Stomach smooth muscle (tissue), 2 donors: ENCODE measurements at regions not wholly inside any gene's neighbourhood (a gene's known extent, or its start where the extent isn't known, plus 50 kb on each side); places are given as distances from the start of the nearest gene placed in this dataset.

Experiments
- H3K27ac ChIP-seq: one replicate; pipeline ENCODE4 v1.7.0; 2013; ENCODE audit warnings: mild to moderate bottlenecking, low read length, inconsistent platforms
- H3K27me3 ChIP-seq, 2 donors: one replicate each; pipeline ENCODE4 v1.7.0; 2013; ENCODE audit warnings: low read length in 2 of 2; ENCODE audit not compliant: insufficient read depth in 2 of 2, control insufficient read depth in 1 of 2
- H3K36me3 ChIP-seq, 2 donors: one replicate each; pipeline ENCODE4 v1.7.0; 2013; ENCODE audit warnings: low read length in 2 of 2; ENCODE audit not compliant: control insufficient read depth in 2 of 2, insufficient read depth in 2 of 2
- H3K4me1 ChIP-seq: one replicate; pipeline ENCODE4 v1.7.0; 2013; ENCODE audit warnings: low read length; ENCODE audit not compliant: control insufficient read depth, insufficient read depth
- H3K4me3 ChIP-seq, 2 donors: one replicate each; pipeline ENCODE4 v1.7.0; 2013; ENCODE audit warnings: low read length in 2 of 2
- H3K9ac ChIP-seq, 2 donors: one replicate each; pipeline ENCODE4 v1.7.0; 2013; ENCODE audit warnings: low read length in 2 of 2, mild to moderate bottlenecking in 1 of 2
- H3K9me3 ChIP-seq, 2 donors: one replicate each; pipeline ENCODE4 v1.7.0; 2013; ENCODE audit warnings: low read length in 2 of 2; ENCODE audit not compliant: control insufficient read depth in 2 of 2
- donor health status: healthy.
- donor health status: Pancreatic carcinoma.

DNA sequence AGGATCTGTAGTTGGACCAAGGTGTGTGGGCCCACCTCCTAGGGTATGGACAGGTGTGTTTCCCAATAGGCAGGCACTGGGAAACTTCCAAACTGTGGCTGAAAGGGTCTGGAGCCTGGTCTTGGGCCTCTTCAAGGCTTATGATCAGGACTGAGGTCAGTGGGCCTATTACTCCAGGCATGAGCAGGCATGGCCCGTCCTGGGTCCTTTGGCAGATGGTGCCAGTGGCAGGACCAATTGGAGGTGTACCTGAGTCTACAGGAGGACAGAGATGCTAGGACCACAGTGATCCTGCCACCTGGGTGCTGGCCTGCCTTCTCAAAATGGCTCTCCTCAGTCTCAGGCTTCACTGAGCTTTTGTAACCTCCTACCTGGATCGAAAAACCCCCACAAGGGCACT, 95.4 kb downstream of the RAB18 start:
- no peak overlapping the region for H3K27ac ChIP-seq
- H3K27me3 ChIP-seq: no peaks in the 10 kb centered on the region
- no peaks in the 10 kb centered on the region for H3K36me3 ChIP-seq
- H3K4me3 ChIP-seq: no peak overlapping the region
- H3K9ac ChIP-seq: no peak overlapping the region
- H3K4me1 ChIP-seq: peaks cover 13% of the 10 kb centered on the region
- no peaks in the 10 kb centered on the region for H3K9me3 ChIP-seq

DNA sequence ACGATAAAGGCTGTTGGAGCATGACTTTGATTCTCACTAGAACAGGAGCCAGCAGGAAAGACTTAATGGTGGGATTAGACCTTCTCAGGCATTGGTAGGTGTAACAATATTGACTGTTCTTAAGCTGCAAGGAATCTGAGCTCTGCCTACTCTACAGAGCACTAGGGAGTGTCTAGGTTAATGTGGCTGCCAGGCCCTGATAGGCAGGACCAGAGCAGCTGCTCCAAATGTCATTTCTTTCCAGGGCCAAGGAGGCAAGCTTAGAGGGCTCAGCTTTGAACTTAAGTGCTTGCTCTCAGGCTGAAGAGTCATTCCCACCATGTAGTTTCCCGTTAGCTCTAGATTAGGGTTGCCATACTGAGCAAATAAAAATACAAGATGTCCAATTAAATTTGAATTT, 96.8 kb downstream of the RAB18 start:
- H3K27ac ChIP-seq: no peak overlapping the region
- H3K9ac ChIP-seq: no peak overlapping the region
- H3K4me3 ChIP-seq: no peak overlapping the region

DNA sequence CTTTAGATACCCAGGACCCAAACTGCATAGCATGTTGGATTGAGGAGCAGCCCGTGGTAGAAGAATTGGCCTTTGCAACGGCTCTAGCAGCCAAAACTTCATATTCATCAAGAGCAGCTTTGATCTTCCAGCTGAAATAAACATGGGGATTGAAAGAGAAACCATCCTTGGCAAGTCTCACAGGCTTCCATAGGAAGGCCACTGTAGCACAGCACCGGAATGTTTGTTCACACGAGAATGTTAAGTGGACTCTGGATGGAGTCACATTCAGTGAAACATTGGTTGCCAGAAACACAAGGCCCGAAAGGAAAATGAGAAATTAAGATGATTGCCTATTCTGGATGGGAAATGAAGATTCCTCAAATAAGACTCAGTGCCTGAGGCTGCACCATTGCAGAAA, 97.4 kb downstream of the RAB18 start:
- no peaks in the 10 kb centered on the region for H3K27me3 ChIP-seq
- no peaks in the 10 kb centered on the region for H3K36me3 ChIP-seq
- H3K4me3 ChIP-seq: peak overlapping the region; percentile 34 to 57
- peak overlapping the region in 1 of 2 donors; percentile 30 for H3K9ac ChIP-seq
- no peaks in the 10 kb centered on the region for H3K9me3 ChIP-seq
- H3K27ac ChIP-seq: peak overlapping the region; percentile 56
- H3K4me1 ChIP-seq: peaks cover 13% of the 10 kb centered on the region

More for the DNA sequence above, 96.8 kb downstream of the RAB18 start:
- no peaks in the 10 kb centered on the region for H3K27me3 ChIP-seq
- H3K4me1 ChIP-seq: peaks cover 13% of the 10 kb centered on the region
- no peaks in the 10 kb centered on the region for H3K9me3 ChIP-seq
- H3K36me3 ChIP-seq: no peaks in the 10 kb centered on the region

DNA sequence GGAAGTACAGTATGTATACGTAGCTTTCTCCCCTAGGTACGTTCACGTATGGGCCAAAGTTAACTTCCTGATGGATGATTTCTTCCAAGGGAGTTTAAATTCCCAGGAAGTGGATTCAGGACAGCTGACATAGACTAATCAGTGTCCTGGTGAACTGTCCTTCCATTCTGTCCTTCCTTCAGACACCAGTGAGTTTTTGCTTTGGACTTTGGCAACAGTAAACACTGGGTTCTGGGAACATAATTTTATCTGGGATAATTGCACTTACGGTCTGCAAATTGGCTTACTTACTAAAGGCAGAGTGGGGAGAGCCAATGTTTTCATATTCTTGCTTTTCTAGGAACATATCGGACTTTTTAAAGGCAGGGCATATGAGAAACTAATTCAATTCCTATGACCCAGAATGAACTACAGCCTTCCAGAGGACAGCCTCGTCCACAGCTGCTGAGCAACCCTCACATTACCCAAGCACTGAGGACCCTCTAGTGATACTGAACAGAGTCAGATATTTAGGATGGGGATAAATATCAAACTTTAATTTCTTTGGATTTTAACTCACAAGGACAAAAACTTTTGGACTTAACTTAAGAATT, 97.9 kb downstream of the RAB18 start:
- H3K4me1 ChIP-seq: peaks cover 13% of the 10 kb centered on the region
- peak overlapping the region; percentile 34 to 57 for H3K4me3 ChIP-seq
- peak overlapping the region in 1 of 2 donors; percentile 30 for H3K9ac ChIP-seq
- no peaks in the 10 kb centered on the region for H3K9me3 ChIP-seq
- H3K27me3 ChIP-seq: no peaks in the 10 kb centered on the region
- H3K36me3 ChIP-seq: no peaks in the 10 kb centered on the region
- peak overlapping the region; percentile 56 for H3K27ac ChIP-seq

DNA sequence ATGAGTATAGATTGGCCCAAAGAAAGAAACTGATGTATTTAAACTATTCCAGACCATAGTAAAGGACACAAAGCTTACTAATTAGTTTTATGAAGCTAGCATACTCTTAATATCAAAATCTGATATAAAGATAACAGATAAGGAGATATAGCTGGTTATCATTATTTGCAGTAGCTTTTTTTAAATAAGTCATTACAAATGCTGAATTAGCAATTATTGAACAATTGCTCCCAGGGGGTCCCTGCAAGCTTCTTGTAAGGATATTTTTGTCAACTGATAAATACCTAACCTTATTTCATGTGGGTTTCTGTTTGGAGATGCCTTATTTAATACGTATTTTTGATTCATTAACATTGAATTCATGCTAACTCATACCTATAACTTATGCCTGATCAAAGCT, 99.0 kb downstream of the RAB18 start:
- Histone ChIP-seq H3K4me1 (peaks cover 13% of the 10 kb centered on the region), H3K27ac (no peak overlapping the region), H3K27me3 (no peaks in the 10 kb centered on the region), H3K9me3 (no peaks in the 10 kb centered on the region), H3K36me3 (no peaks in the 10 kb centered on the region), H3K4me3 (no peak overlapping the region), H3K9ac (no peak overlapping the region)

DNA sequence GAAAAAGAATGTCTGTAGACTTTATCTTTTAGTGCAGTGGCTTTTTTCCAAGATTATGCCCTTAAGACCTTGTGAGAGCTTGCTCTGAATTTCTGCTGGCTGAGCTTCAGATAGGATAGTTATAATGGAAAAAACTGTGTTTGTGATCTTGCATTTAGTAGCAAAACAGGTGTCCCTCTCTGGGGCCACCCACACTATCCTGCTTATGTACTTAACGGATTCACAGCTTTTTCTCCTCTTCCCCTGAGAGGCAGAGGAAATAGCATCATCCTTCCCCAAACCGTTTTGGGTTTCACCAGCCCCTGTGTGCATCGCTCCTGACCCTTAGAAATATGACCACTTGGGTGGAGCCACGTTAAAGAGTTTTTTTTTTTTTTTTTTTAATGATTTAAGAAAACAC, 101.2 kb downstream of the RAB18 start:
- Histone ChIP-seq H3K36me3 (no peaks in the 10 kb centered on the region), H3K4me3 (no peak overlapping the region), H3K27ac (no peak overlapping the region), H3K9ac (no peak overlapping the region), H3K4me1 (peaks cover 13% of the 10 kb centered on the region), H3K9me3 (no peaks in the 10 kb centered on the region), H3K27me3 (no peaks in the 10 kb centered on the region)

DNA sequence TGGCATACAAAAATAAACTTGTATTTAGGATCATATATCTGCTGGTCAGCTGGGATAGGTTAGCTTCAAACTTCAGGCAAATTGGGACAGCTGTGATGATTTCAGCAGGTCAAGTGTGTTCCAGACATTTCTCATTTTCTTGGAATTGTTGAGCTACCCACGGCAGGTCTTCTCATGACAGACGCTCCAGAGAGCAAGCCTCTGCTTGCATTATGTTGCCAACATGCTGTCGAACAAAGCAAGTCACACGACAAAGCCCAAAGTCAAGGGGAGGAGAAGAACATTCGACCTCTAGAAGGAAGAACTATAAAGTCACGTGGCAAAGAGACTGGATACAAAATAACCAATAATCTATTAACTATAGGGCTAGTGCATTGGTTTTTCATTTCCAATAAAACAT, 103.5 kb downstream of the RAB18 start:
- Histone ChIP-seq H3K27me3 (no peaks in the 10 kb centered on the region), H3K4me3 (no peak overlapping the region), H3K36me3 (no peaks in the 10 kb centered on the region), H3K4me1 (no peaks in the 10 kb centered on the region), H3K9ac (no peak overlapping the region), H3K27ac (no peak overlapping the region), H3K9me3 (no peaks in the 10 kb centered on the region)

DNA sequence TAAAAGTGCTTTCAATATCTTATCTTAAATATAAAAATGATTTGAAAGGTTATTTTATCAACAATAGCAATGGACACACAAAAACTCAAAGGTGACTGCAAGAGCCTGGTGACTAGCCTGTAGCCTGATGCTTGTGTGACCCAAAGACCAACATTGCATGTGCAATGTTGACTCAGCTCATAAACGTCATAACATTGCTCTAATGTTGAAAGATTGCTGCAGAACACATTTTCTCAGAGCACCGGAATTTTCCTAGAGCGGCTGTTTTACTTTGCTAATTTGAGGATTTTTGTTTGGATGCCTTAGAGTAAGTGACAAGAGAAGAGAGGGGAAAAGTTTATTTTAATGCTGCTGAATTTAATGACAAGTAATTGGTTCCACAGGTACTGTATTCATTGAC, 107.1 kb downstream of the RAB18 start:
- Histone ChIP-seq H3K9ac (no peak overlapping the region), H3K27ac (no peak overlapping the region), H3K27me3 (no peaks in the 10 kb centered on the region), H3K4me3 (no peak overlapping the region), H3K9me3 (no peaks in the 10 kb centered on the region), H3K36me3 (no peaks in the 10 kb centered on the region), H3K4me1 (no peaks in the 10 kb centered on the region)

DNA sequence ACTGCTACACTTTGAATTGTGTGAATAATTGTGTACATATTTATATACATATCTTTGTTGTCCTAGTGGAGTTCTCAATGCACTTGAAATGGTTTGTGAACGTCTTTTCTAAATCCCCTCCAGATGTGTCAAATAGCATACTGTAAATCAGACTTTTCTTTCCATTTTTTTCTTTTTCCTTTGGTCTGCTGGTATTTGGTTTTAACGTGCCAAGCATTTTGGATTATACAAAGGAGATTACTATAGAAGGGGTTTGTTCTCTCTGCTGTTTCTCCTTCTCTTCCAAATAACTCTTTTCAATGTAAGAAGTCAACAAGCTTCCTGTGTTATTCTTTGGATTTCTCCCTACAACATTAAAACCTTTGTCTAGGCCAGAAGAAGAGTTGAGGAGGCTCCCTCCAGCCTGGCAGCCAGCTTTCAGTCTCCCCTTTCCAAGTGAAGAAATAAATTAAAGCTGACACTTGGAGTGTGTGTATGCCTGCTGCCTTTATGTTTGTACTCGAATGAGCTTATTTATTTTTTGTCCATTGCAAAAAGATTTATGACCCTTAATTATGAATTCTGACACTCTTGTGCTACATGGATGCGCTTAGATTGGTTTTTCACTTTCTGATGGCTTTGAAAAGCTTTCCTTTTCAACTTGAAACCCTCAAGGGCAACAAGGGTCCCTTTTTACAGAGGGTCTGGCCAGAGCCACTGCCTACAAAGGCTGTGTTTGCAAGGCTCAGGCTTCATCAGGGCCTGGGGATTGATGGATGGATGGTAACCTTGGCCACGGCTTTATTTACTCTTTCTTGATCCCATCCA, 107.8 kb downstream of the RAB18 start:
- Histone ChIP-seq H3K4me3 (no peak overlapping the region), H3K27ac (no peak overlapping the region), H3K27me3 (no peaks in the 10 kb centered on the region), H3K9ac (no peak overlapping the region), H3K36me3 (no peaks in the 10 kb centered on the region), H3K9me3 (no peaks in the 10 kb centered on the region), H3K4me1 (no peaks in the 10 kb centered on the region)

DNA sequence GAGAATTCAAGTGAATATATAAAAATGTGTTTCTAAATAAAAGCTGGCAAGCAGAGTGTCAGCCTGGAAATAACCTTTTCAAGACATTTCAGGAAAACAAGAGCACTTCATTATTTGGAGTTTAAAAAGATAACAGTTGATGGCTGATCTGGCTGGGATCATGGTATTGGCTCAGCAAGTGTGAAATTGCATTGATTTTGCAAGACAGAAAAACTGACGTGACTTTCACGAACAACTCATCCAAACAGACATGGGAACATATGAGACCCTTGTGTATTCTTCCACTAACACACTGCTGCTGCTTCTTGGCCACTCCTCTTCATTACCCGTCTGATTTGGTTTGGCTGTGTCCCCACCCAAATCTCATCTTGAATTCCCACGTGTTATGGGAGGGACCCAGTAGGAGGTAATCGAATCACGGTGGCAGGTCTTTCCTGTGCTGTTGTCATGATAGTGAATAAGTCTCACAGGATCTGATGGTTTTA, 108.5 kb downstream of the RAB18 start:
- Histone ChIP-seq H3K27me3 (no peaks in the 10 kb centered on the region), H3K27ac (no peak overlapping the region), H3K4me3 (no peak overlapping the region), H3K4me1 (no peaks in the 10 kb centered on the region), H3K36me3 (no peaks in the 10 kb centered on the region), H3K9me3 (no peaks in the 10 kb centered on the region), H3K9ac (no peak overlapping the region)

DNA sequence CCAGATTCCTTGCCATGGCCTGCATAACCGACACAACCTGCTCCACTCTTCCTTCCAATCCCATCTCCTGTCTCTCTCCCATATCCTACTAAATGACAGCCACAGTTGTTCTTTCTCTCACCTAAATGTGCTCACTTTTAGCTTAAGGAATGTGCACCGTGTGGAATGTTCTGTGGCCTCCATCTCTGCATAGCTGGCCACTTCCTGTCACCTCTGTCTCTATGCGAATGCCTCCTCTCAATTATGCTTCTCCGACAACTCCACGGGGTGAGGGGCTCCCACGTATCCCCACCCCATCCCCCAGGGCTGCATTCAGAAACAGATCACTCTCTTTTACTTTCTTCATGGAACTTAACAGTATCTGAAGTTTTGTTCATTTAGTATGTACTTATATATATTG, 110.7 kb downstream of the RAB18 start:
- Histone ChIP-seq H3K4me3 (no peak overlapping the region), H3K4me1 (no peaks in the 10 kb centered on the region), H3K9ac (no peak overlapping the region), H3K9me3 (no peaks in the 10 kb centered on the region), H3K27me3 (no peaks in the 10 kb centered on the region), H3K36me3 (no peaks in the 10 kb centered on the region), H3K27ac (no peak overlapping the region)
